Suprapubic skin (tissue), 4 donors: ENCODE measurements at regions not wholly inside any gene's neighbourhood (a gene's known extent, or its start where the extent isn't known, plus 50 kb on each side); places are given as distances from the start of the nearest gene placed in this dataset.
A peak's percentile ranks its signal among the peaks of the same experiment; 100 is the strongest.

Source experiments
- DNase-seq, 2 donors: peaks; one replicate each; pipeline ENCODE4 v3.0.0-alpha.2; 2019; ENCODE audit warnings: low spot score in 2 of 2
- H3K27ac ChIP-seq: fragments of 200-600 bp; sonication (generic); one replicate; pipeline ENCODE4 v1.5.1; 2019
- H3K27me3 ChIP-seq: fragments of 200-600 bp; sonication (generic); one replicate; pipeline ENCODE4 v1.5.1; 2019
- H3K36me3 ChIP-seq: fragments of 200-600 bp; sonication (generic); one replicate; pipeline ENCODE4 v1.5.1; 2019
- H3K4me1 ChIP-seq: fragments of 200-600 bp; sonication (generic); one replicate; pipeline ENCODE4 v1.5.1; 2019
- H3K4me3 ChIP-seq: fragments of 200-600 bp; sonication (generic); one replicate; pipeline ENCODE4 v1.5.1; 2019; ENCODE audit warnings: mild to moderate bottlenecking
- H3K9me3 ChIP-seq: fragments of 200-600 bp; sonication (generic); one replicate; pipeline ENCODE4 v1.5.1; 2019
- CTCF ChIP-seq, 2 donors: fragments of 200-600 bp in 1 of 2; fragments of 450-650 bp in 1 of 2; sonication (generic) in 1 of 2; IDR thresholded peaks; one replicate each; pipeline ENCODE4 v1.5.1; 2016 to 2019; ENCODE audit warnings: antibody characterized with exemption in 2 of 2, mild to moderate bottlenecking in 1 of 2, moderate library complexity in 1 of 2
- EP300 ChIP-seq: sonication (generic); formaldehyde crosslinking; IDR thresholded peaks from one replicate; pipeline ENCODE4 v1.6.1; 2017; ENCODE audit warnings: antibody characterized with exemption
- POLR2A ChIP-seq, 2 donors: fragments of 450-650 bp; IDR thresholded peaks; one replicate each; pipeline ENCODE4 v1.6.1; 2017; ENCODE audit warnings: antibody characterized with exemption in 2 of 2, mild to moderate bottlenecking in 2 of 2, moderate library complexity in 2 of 2
- POLR2AphosphoS5 ChIP-seq, 3 donors: sonication (generic); formaldehyde crosslinking; IDR thresholded peaks; one replicate each; pipeline ENCODE4 v1.6.1; 2017; ENCODE audit warnings: antibody characterized with exemption in 3 of 3
- WGBS: methylation state at CpG from one replicate; pipeline ENCODE4 v1.1.5; 2018; 5-methylcytosine and 5-hydroxymethylcytosine counted together

DNA sequence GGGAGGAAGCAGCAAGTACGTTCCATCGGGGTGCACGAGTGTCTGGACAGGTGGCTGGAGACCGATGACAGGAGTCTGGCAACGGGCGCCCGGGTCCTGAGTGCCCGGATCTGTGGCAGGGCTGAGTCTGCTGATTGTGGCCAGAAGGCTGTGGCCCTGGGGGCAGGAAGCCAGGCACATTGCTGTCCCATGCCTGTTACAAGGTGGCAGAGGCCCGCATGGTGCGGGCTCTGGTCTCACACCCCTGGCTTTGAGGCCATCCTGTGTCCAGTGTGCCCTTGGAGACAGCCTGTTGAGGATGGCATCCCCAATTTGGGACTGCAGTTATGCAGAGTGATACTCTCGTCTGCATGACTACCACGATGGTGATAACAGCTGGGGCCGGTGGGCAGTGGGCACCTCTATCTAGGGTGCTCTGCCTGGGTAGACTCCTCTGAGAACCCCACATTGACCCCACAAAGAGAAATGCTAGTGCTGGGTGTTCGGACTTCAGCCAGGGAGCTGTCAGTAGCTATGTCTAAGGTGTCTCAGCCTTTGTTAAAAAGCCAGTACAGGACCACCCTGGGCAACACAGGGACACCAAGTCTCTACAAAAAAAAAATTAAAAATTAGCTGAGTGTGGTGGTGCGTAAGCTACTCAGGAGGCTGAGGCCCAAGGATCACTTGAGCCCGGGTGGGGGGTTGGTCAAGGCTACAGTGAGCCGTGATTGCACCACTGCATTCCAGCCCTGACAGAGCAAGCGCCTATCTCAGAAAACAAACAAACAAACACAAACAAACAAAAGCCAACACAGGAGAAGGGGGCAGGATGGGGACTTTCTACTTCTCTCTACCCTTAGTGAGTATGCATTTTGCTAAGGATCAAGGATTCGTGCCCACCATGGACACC, 88.3 kb downstream of the RHOB start:
- no peak overlapping the region for H3K4me3 ChIP-seq
- no peaks in the 10 kb centered on the region for H3K27me3 ChIP-seq
- no peaks in the 10 kb centered on the region for H3K9me3 ChIP-seq
- no peaks in the 10 kb centered on the region for H3K36me3 ChIP-seq
- H3K4me1 ChIP-seq, result peaks cover 65% of the 10 kb centered on the region
- WGBS, result 95% methylated on average over 14 of the region's 19 CpGs
- no peak for TF ChIP-seq POLR2AphosphoS5 (IDR thresholded peaks at IDR 0.05)
- no peak for TF ChIP-seq POLR2A (IDR thresholded peaks at IDR 0.05)
- TF ChIP-seq EP300, result no peak
- TF ChIP-seq CTCF (IDR thresholded peaks at IDR 0.05), result no peak
- H3K27ac ChIP-seq, result peak overlapping the region; percentile 61
- DNase-seq, result no peak

DNA sequence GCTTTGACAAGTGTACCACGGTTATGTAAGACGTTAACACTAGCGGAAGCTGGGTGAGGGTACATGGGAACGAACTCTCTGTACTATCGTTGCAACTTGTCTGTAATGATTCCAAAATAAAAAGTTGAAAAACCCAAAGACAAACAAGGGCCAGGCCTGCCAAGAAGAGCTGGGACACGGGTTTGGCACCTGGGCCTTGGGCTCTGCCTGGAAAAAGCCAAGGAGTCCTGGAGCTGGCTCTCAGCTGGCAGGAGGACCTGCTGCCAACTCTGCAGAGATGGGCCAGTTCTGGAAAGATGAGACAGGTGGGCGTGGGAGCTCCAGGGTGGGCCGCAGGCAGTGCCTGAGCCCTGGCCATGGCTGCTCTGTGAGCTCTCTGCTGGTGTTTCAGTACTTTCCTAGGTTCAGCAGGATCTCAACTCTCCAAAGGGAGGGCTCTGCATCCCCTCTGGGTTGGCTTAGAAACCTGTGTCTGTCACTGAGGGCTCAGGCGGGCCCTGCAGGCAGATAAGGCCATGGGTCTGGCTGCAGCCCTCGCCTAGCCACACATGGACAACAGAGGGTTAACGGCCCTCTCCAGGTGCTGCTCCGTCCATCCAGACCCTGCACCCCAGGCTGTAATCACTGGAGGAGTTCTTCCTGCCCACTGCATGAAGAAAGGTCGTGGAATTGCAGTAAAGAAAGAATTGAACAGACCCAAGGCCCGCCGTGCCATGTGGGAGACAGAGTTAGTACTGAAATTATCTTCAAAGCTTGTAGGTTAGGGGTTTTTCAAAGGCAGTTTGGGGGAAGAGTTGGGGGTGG, 89.9 kb downstream of the RHOB start:
- no peak overlapping the region for H3K4me3 ChIP-seq
- H3K4me1 ChIP-seq, result peaks cover 75% of the 10 kb centered on the region
- no peaks in the 10 kb centered on the region for H3K9me3 ChIP-seq
- H3K27me3 ChIP-seq, result no peaks in the 10 kb centered on the region
- peak overlapping the region; percentile 61 for H3K27ac ChIP-seq
- no peak for DNase-seq
- 67% methylated on average over 13 of the region's 15 CpGs for WGBS
- no peaks in the 10 kb centered on the region for H3K36me3 ChIP-seq
- TF ChIP-seq POLR2A (IDR thresholded peaks at IDR 0.05), result no peak
- TF ChIP-seq EP300, result no peak
- no peak for TF ChIP-seq POLR2AphosphoS5 (IDR thresholded peaks at IDR 0.05)
- TF ChIP-seq CTCF (IDR thresholded peaks at IDR 0.05), result no peak

- no peak for DNase-seq
- Histone ChIP-seq H3K4me3 (no peak overlapping the region), H3K27ac (peak overlapping the region; percentile 61), H3K27me3 (no peaks in the 10 kb centered on the region), H3K36me3 (no peaks in the 10 kb centered on the region), H3K4me1 (peaks cover 70% of the 10 kb centered on the region), H3K9me3 (no peaks in the 10 kb centered on the region)
- TF ChIP-seq EP300 (no peak), POLR2A (IDR thresholded peaks at IDR 0.05) (no peak), CTCF (IDR thresholded peaks at IDR 0.05) (no peak)
- 87% methylated on average over 17 of the region's 17 CpGs for WGBS
These were observed 90.8 kb downstream of the RHOB start for GRCh38 chr2:20537423-20538307.

DNA sequence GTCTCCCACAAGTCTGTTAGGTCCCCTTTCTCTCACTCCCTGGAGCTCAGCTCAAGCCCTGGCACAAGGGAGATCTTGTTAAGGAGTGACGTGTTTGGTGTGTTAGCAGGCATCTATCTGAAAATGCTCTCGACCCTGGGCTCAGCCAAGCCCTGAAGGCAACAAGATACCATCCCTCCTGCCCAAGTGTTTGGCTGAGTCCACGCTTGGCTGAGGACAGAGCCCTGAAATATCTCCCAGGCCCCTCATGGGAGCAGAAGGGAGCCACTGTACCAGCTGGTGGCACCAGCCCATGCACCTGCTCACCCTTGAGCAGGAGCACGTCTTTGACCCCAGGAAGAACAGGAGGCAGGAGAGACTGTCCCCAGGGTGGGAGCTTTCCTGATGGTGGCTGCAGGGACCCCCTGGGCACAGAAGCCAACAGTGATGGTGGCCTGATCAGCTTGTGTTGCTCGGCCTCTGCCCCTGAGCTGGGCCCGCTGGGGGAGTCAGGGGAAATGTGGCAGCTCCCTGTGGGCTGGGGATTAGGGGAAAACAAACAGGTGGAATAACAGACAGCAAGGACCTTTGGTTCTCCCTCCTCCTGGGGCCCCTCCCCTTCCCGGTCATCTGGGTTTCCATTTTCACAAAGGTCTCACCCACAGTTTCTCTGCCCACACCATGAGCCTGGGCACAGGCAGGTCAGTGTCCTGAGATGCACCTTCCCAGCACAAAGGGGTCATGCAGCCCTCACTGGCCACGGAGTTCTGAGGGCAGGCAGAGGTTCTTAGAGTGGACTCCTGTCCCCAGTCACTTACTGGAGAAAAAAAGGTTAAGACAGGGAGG, 91.6 kb downstream of the RHOB start:
- H3K27me3 ChIP-seq, result no peaks in the 10 kb centered on the region
- WGBS, result 75% methylated on average over 6 of the region's 8 CpGs
- H3K4me3 ChIP-seq, result no peak overlapping the region
- peak overlapping the region; percentile 88 for H3K27ac ChIP-seq
- DNase-seq, result no peak
- H3K4me1 ChIP-seq, result peaks cover 76% of the 10 kb centered on the region
- TF ChIP-seq POLR2AphosphoS5 (IDR thresholded peaks at IDR 0.05) (no peak), EP300 (no peak), CTCF (IDR thresholded peaks at IDR 0.05) (no peak), POLR2A (IDR thresholded peaks at IDR 0.05) (no peak)
- no peaks in the 10 kb centered on the region for H3K9me3 ChIP-seq
- H3K36me3 ChIP-seq, result no peaks in the 10 kb centered on the region
